H1 (cell line): ENCODE measurements at regions not wholly inside any gene's neighbourhood (a gene's known extent, or its start where the extent isn't known, plus 50 kb on each side); places are given as distances from the start of the nearest gene placed in this dataset.

Experiments used
- CTCF ChIA-PET: fragments of 300-600 bp; sonication (Branson Sonifier 250); formaldehyde crosslinking; loops from one replicate; lab custom pipeline; 2021; ENCODE audit not compliant: partially characterized antibody; lab: Charles Lee
- POLR2A ChIA-PET: fragments of 300-600 bp; sonication (Branson Sonifier 250); formaldehyde crosslinking; loops from one replicate; lab custom pipeline; 2021; ENCODE audit warnings: inconsistent platforms; ENCODE audit not compliant: partially characterized antibody; lab: Charles Lee
- DNase-seq, 2 experiments: peaks; one replicate each; pipeline versions ENCODE4 v3.0.0 to v3.0.0-alpha.2; 2010 to 2022; ENCODE audit warnings: low spot score in 2 of 2, low read depth in 1 of 2, mixed read lengths in 1 of 2
- FAIRE-seq: peaks from 2 replicates; lab custom pipeline; 2011; peaks lifted over from hg19 to GRCh38; lab: Jason Lieb, UNC
- H2AFZ ChIP-seq: 2 replicates; pipeline ENCODE4 v1.8.1; 2012; ENCODE audit warnings: low read length, inconsistent platforms
- H2AK5ac ChIP-seq: 2 replicates; pipeline ENCODE4 v1.6.1; 2013; ENCODE audit warnings: low read depth, low read length
- H2BK120ac ChIP-seq: replicated peaks from 2 replicates; pipeline ENCODE3; 2013; ENCODE audit warnings: low read depth, low read length, inconsistent platforms
- H2BK12ac ChIP-seq: 2 replicates; pipeline ENCODE4 v1.6.1; 2013; ENCODE audit warnings: low read depth, low read length
- H2BK15ac ChIP-seq: 2 replicates; pipeline ENCODE4 v1.6.1; 2013; ENCODE audit warnings: low read length
- H2BK20ac ChIP-seq: 2 replicates; pipeline ENCODE4 v1.6.1; 2013; ENCODE audit warnings: low read length
- H2BK5ac ChIP-seq: 2 replicates; pipeline ENCODE4 v1.6.1; 2013; ENCODE audit warnings: low read depth, low read length
- H3K14ac ChIP-seq: 2 replicates; pipeline ENCODE4 v1.6.1; 2013; ENCODE audit warnings: inconsistent platforms; ENCODE audit not compliant: insufficient read length
- H3K18ac ChIP-seq: 2 replicates; pipeline ENCODE4 v1.6.1; 2013; ENCODE audit warnings: low read length; ENCODE audit errors: extremely low read depth
- H3K23ac ChIP-seq: 2 replicates; pipeline ENCODE4 v1.6.1; 2013; ENCODE audit warnings: inconsistent platforms; ENCODE audit not compliant: insufficient read length
- H3K23me2 ChIP-seq: 2 replicates; pipeline ENCODE4 v1.6.1; 2013; ENCODE audit warnings: low read depth, low read length
- H3K27ac ChIP-seq: 2 replicates; pipeline ENCODE4 v1.6.1; 2011; ENCODE audit warnings: low read depth, low read length, inconsistent platforms
- H3K27me3 ChIP-seq, 4 experiments: replicated peaks in 1 of 4; 1 replicate in 1 of 4; 2 replicates in 3 of 4; pipeline versions ENCODE4 v1.6.1 to v1.8.1; 2011 to 2013; ENCODE audit warnings: low read length in 3 of 4, mild to moderate bottlenecking in 3 of 4, inconsistent platforms in 2 of 4, mixed read lengths in 2 of 4, moderate library complexity in 1 of 4; ENCODE audit not compliant: control insufficient read depth in 3 of 4, insufficient read depth in 3 of 4; ENCODE audit errors: extremely low read depth in 1 of 4
- H3K36me3 ChIP-seq, 4 experiments: 2 replicates each; pipeline versions ENCODE4 v1.6.1 to v1.8.1; 2011 to 2013; ENCODE audit warnings: mild to moderate bottlenecking in 4 of 4, low read length in 3 of 4, moderate library complexity in 2 of 4, control low read depth in 1 of 4, inconsistent platforms in 1 of 4; ENCODE audit not compliant: insufficient read depth in 4 of 4, control insufficient read depth in 2 of 4
- H3K4ac ChIP-seq: replicated peaks from 2 replicates; pipeline ENCODE3; 2013; ENCODE audit warnings: low read length, low read depth, mixed read lengths, inconsistent platforms; ENCODE audit not compliant: insufficient read length
- H3K4me1 ChIP-seq, 4 experiments: replicated peaks in 1 of 4; 1 replicate in 1 of 4; 2 replicates in 3 of 4; pipeline versions ENCODE4 v1.6.1 to v1.8.1; 2011 to 2013; ENCODE audit warnings: low read length in 3 of 4, inconsistent platforms in 2 of 4, mixed read lengths in 1 of 4; ENCODE audit not compliant: insufficient read depth in 4 of 4, control insufficient read depth in 3 of 4
- H3K4me2 ChIP-seq, 2 experiments: 2 replicates each; pipeline versions ENCODE4 v1.6.1 to v1.8.1; 2011 to 2013; ENCODE audit warnings: low read depth in 2 of 2, low read length in 2 of 2, control low read depth in 1 of 2, inconsistent platforms in 1 of 2, mild to moderate bottlenecking in 1 of 2; ENCODE audit not compliant: insufficient read depth in 1 of 2
- H3K4me3 ChIP-seq, 4 experiments: fragments of 200-600, 300-600 bp in 1 of 4; sonication (generic), shearing (Covaris generic), sonication (Bioruptor Twin) in 1 of 4; 2 replicates each; pipeline versions ENCODE4 v1.5.1 to v1.8.1; 2011 to 2016; ENCODE audit warnings: low read length in 4 of 4, low read depth in 3 of 4, control low read depth in 2 of 4, inconsistent platforms in 2 of 4, mild to moderate bottlenecking in 2 of 4, mixed read lengths in 1 of 4, moderate library complexity in 1 of 4; ENCODE audit not compliant: insufficient read depth in 2 of 4; ENCODE audit errors: extremely low read depth in 1 of 4
- H3K56ac ChIP-seq: replicated peaks from 2 replicates; pipeline ENCODE3; 2013; ENCODE audit warnings: low read depth, mild to moderate bottlenecking, mixed read lengths, low read length, inconsistent platforms; ENCODE audit not compliant: insufficient read length
- H3K79me1 ChIP-seq: 2 replicates; pipeline ENCODE4 v1.6.1; 2013; ENCODE audit warnings: low read depth, low read length, control low read depth
- H3K79me2 ChIP-seq, 2 experiments: 2 replicates each; pipeline versions ENCODE4 v1.6.1 to v1.8.1; 2012 to 2013; ENCODE audit warnings: low read length in 2 of 2, mild to moderate bottlenecking in 2 of 2, inconsistent platforms in 1 of 2; ENCODE audit not compliant: insufficient read depth in 2 of 2, control insufficient read depth in 1 of 2
- H3K9ac ChIP-seq, 4 experiments: replicated peaks in 1 of 4; 1 replicate in 1 of 4; 2 replicates in 3 of 4; pipeline versions ENCODE4 v1.6.1 to v1.8.1; 2011 to 2013; ENCODE audit warnings: low read depth in 3 of 4, low read length in 3 of 4, control low read depth in 2 of 4, mild to moderate bottlenecking in 2 of 4, moderate library complexity in 2 of 4, inconsistent platforms in 1 of 4; ENCODE audit errors: extremely low read depth in 1 of 4
- H3K9me3 ChIP-seq, 2 experiments: 2 replicates each; pipeline versions ENCODE4 v1.6.1 to v1.8.1; 2012 to 2013; ENCODE audit warnings: mild to moderate bottlenecking in 2 of 2, moderate library complexity in 2 of 2, control low read depth in 1 of 2, inconsistent platforms in 1 of 2, low read depth in 1 of 2, low read length in 1 of 2, mixed read lengths in 1 of 2; ENCODE audit not compliant: insufficient read depth in 2 of 2
- H4K20me1 ChIP-seq, 2 experiments: replicated peaks in 1 of 2; 2 replicates each; pipeline versions ENCODE3 to v1.8.1; 2011 to 2013; ENCODE audit warnings: inconsistent platforms in 2 of 2, low read length in 2 of 2, mild to moderate bottlenecking in 1 of 2; ENCODE audit not compliant: insufficient read depth in 2 of 2, control insufficient read depth in 1 of 2
- H4K5ac ChIP-seq: 2 replicates; pipeline ENCODE4 v1.6.1; 2013; ENCODE audit warnings: low read length, low read depth, mixed read lengths, inconsistent platforms; ENCODE audit not compliant: insufficient read length
- H4K8ac ChIP-seq: 2 replicates; pipeline ENCODE4 v1.8.0; 2013; ENCODE audit warnings: mild to moderate bottlenecking, moderate library complexity, low read length, inconsistent platforms; ENCODE audit not compliant: insufficient read depth; ENCODE audit errors: extremely low read depth
- H4K91ac ChIP-seq: replicated peaks from 2 replicates; pipeline ENCODE3; 2013; ENCODE audit warnings: low read length, mixed read lengths, inconsistent platforms; ENCODE audit not compliant: insufficient read length
- CBX5 ChIP-seq: fragments of 300-800, 300-1000 bp; sonication (generic); IDR thresholded peaks from 2 replicates; pipeline ENCODE4 v1.7.1; 2016; ENCODE audit warnings: antibody characterized with exemption, low read length, low read depth
- CEBPB ChIP-seq: IDR thresholded peaks from 2 replicates; pipeline ENCODE4 v1.6.1; 2012; ENCODE audit warnings: low read depth, low read length
- EZH2 ChIP-seq: fragments of 200-600 bp; sonication (generic); IDR thresholded peaks from 2 replicates; pipeline ENCODE4 v1.7.1; 2012; ENCODE audit warnings: low read depth, mild to moderate bottlenecking, moderate library complexity, low read length, inconsistent platforms; ENCODE audit not compliant: severe bottlenecking
- FOSL1 ChIP-seq: IDR thresholded peaks from 2 replicates; pipeline ENCODE4 v1.6.1; 2011; ENCODE audit warnings: mild to moderate bottlenecking, low read depth, low read length, moderate library complexity; ENCODE audit not compliant: insufficient read depth
- HDAC6 ChIP-seq: IDR thresholded peaks from one replicate; pipeline ENCODE4 v1.7.1; 2012; ENCODE audit warnings: low read depth, mild to moderate bottlenecking, inconsistent platforms, low read length, moderate library complexity
- POLR2A ChIP-seq, 2 experiments: IDR thresholded peaks; 1 replicate in 1 of 2; 2 replicates in 1 of 2; pipeline ENCODE4 v1.6.1; 2011; ENCODE audit warnings: low read depth in 2 of 2, low read length in 2 of 2, mild to moderate bottlenecking in 2 of 2; ENCODE audit errors: control extremely low read depth in 1 of 2
- RAD21 ChIP-seq, 2 experiments: IDR thresholded peaks in 1 of 2; conservative IDR thresholded peaks in 1 of 2; 2 replicates each; pipeline ENCODE4 v1.6.1; 2011; ENCODE audit warnings: low read depth in 2 of 2, low read length in 2 of 2, improper control_type of control experiment in 1 of 2, inconsistent platforms in 1 of 2, mild to moderate bottlenecking in 1 of 2, moderate library complexity in 1 of 2
- RNF2 ChIP-seq: fragments of 200-900, 300-1000 bp; sonication (generic); IDR thresholded peaks from 2 replicates; pipeline ENCODE4 v1.7.1; 2016; ENCODE audit warnings: borderline replicate concordance, low read depth, mild to moderate bottlenecking, antibody characterized with exemption, low read length; ENCODE audit not compliant: poor library complexity, severe bottlenecking; ENCODE audit errors: missing control alignments
- SP1 ChIP-seq: IDR thresholded peaks from 2 replicates; pipeline ENCODE4 v1.6.1; 2011; ENCODE audit warnings: low read depth, low read length
- ZNF274 ChIP-seq: IDR thresholded peaks from 2 replicates; pipeline ENCODE4 v1.7.0; 2012; ENCODE audit warnings: low read length, borderline replicate concordance; ENCODE audit errors: extremely low read depth
- WGBS, 2 experiments: shearing (Covaris generic) in 1 of 2; methylation state at CpG; one replicate each; pipeline versions ENCODE4 v1.1.6 to v1.1.7; 2013 to 2015; ENCODE audit warnings: low lambda C conversion rate in 2 of 2, mixed read lengths in 2 of 2, inconsistent platforms in 1 of 2, low coverage in 1 of 2, missing lambda C conversion rate in 1 of 2; ENCODE audit not compliant: insufficient replicate concordance in 2 of 2, insufficient coverage in 1 of 2, insufficient read length in 1 of 2; ENCODE audit errors: extremely low coverage in 1 of 2, missing lambda C conversion rate in 1 of 2; 5-methylcytosine and 5-hydroxymethylcytosine counted together

- no peak overlapping the region for H3K18ac ChIP-seq
- no peak overlapping the region for H3K23ac ChIP-seq
- H2BK20ac ChIP-seq, result no peak overlapping the region
- H4K20me1 ChIP-seq, result no peaks in the 10 kb centered on the region
- DNase-seq (no peak), FAIRE-seq (no peak)
- H3K4me2 ChIP-seq, result no peak overlapping the region
- no peaks in the 10 kb centered on the region for H3K36me3 ChIP-seq
- H2AFZ ChIP-seq, result no peak overlapping the region
- no peak overlapping the region for H3K4me3 ChIP-seq
- H2BK12ac ChIP-seq, result no peak overlapping the region
- no peak overlapping the region for H4K5ac ChIP-seq
- no peak overlapping the region for H2BK120ac ChIP-seq
- H3K27me3 ChIP-seq, result no peaks in the 10 kb centered on the region; a peak in 1 of 7 replicates
- POLR2A ChIA-PET, result interaction anchor here (0.6 kb wide), 1 partner anchor 27 kb away, joined by 4 read pairs; no protein-coding TSS in a partner anchor
- no peak overlapping the region for H2AK5ac ChIP-seq
- CTCF ChIA-PET, result no interaction called here
- no peak overlapping the region for H2BK5ac ChIP-seq
- H4K91ac ChIP-seq, result peak overlapping the region; percentile 44
- H3K27ac ChIP-seq, result no peak overlapping the region
- H3K14ac ChIP-seq, result no peak overlapping the region
- H3K79me1 ChIP-seq, result no peaks in the 10 kb centered on the region
- H3K79me2 ChIP-seq, result no peaks in the 10 kb centered on the region
- H3K9ac ChIP-seq, result no peak overlapping the region
- H3K4ac ChIP-seq, result no peak overlapping the region
- no peak overlapping the region for H4K8ac ChIP-seq
- WGBS, 2 experiments, result 92% methylated on average over 5 of the region's 5 CpGs; no CpG with 5 or more reads in 1 of the 2 experiments
- peaks cover 0 to 14% of the 10 kb centered on the region in 2 experiments for H3K9me3 ChIP-seq
- no peaks in the 10 kb centered on the region for H3K23me2 ChIP-seq
- no peak overlapping the region for H2BK15ac ChIP-seq
- TF ChIP-seq EZH2 (no peak), RAD21 (IDR thresholded peaks at IDR 0.05 in 1 of 2, conservative IDR thresholded peaks at IDR 0.05 in 1 of 2; ENCODE audit: low read depth in 2 of 2, low read length in 2 of 2) (no peak), HDAC6 (no peak), CBX5 (no peak), ZNF274 (no peak), FOSL1 (no peak), POLR2A (IDR thresholded peaks at IDR 0.05; ENCODE audit: control extremely low read depth in 1 of 2, low read depth in 2 of 2, low read length in 2 of 2) (no peak), SP1 (no peak), RNF2 (no peak), CEBPB (no peak)
- peaks cover 0 to 6% (median 2%) of the 10 kb centered on the region in 4 experiments; a peak in 2 of 7 replicates for H3K4me1 ChIP-seq
- no peak overlapping the region for H3K56ac ChIP-seq
Measured at GRCh38 chr2:8243748-8244400, 438.0 kb upstream of the ID2 start.
